Keratinocyte (primary cell): ENCODE measurements at regions not wholly inside any gene's neighbourhood (a gene's known extent, or its start where the extent isn't known, plus 50 kb on each side); places are given as distances from the start of the nearest gene placed in this dataset.

Source experiments
- DNase-seq: peaks from one replicate; pipeline ENCODE4 v3.0.0-alpha.2; 2011; ENCODE audit warnings: low read depth, missing footprints, low spot score
- FAIRE-seq: peaks from 2 replicates; lab custom pipeline; 2011; peaks lifted over from hg19 to GRCh38; lab: Jason Lieb, UNC
- H2AFZ ChIP-seq: 2 replicates; pipeline ENCODE4 v1.6.0; 2012; ENCODE audit warnings: low read length, control low read depth, inconsistent platforms; ENCODE audit not compliant: control insufficient read depth
- H3K27ac ChIP-seq: 2 replicates; pipeline ENCODE4 v1.5.1; 2011; ENCODE audit warnings: low read length; ENCODE audit not compliant: control insufficient read depth, insufficient read depth
- H3K27me3 ChIP-seq: 3 replicates; pipeline ENCODE4 v1.6.0; 2011; ENCODE audit warnings: low read length; ENCODE audit not compliant: control insufficient read depth, insufficient read depth; ENCODE audit errors: extremely low read depth
- H3K36me3 ChIP-seq, 2 experiments: 2 replicates in 1 of 2; 3 replicates in 1 of 2; pipeline ENCODE4 v1.5.1; 2011; ENCODE audit warnings: low read length in 2 of 2, mild to moderate bottlenecking in 1 of 2; ENCODE audit not compliant: control insufficient read depth in 2 of 2, insufficient read depth in 2 of 2; ENCODE audit errors: extremely low read depth in 1 of 2
- H3K4me1 ChIP-seq: 3 replicates; pipeline ENCODE4 v1.5.1; 2011; ENCODE audit warnings: low read length; ENCODE audit not compliant: control insufficient read depth, insufficient read depth; ENCODE audit errors: extremely low read depth
- H3K4me2 ChIP-seq: 3 replicates; pipeline ENCODE4 v1.6.0; 2011; ENCODE audit warnings: low read depth, low read length; ENCODE audit not compliant: control insufficient read depth, insufficient read depth; ENCODE audit errors: extremely low read depth
- H3K4me3 ChIP-seq, 3 experiments: fragments of 200-600 bp in 1 of 3; sonication (generic) in 1 of 3; 2 replicates in 2 of 3; 3 replicates in 1 of 3; pipeline ENCODE4 v1.5.1; 2011 to 2016; ENCODE audit warnings: low read length in 3 of 3, mild to moderate bottlenecking in 3 of 3, control low read depth in 2 of 3, inconsistent platforms in 1 of 3, low read depth in 1 of 3, mixed read lengths in 1 of 3, mixed run types in 1 of 3, moderate library complexity in 1 of 3; ENCODE audit not compliant: control insufficient read depth in 2 of 3, insufficient read depth in 2 of 3; ENCODE audit errors: extremely low read depth in 1 of 3
- H3K79me2 ChIP-seq: 2 replicates; pipeline ENCODE4 v1.6.0; 2012; ENCODE audit warnings: low read length; ENCODE audit not compliant: control insufficient read depth, insufficient read depth
- H3K9ac ChIP-seq: 3 replicates; pipeline ENCODE4 v1.6.0; 2011; ENCODE audit warnings: low read length; ENCODE audit not compliant: control insufficient read depth, insufficient read depth; ENCODE audit errors: extremely low read depth
- H3K9me1 ChIP-seq: 3 replicates; pipeline ENCODE4 v1.6.0; 2011; ENCODE audit warnings: low read length; ENCODE audit not compliant: control insufficient read depth, insufficient read depth; ENCODE audit errors: extremely low read depth
- H3K9me3 ChIP-seq: 2 replicates; pipeline ENCODE4 v1.5.1; 2012; ENCODE audit warnings: low read depth, low read length; ENCODE audit not compliant: control insufficient read depth
- H4K20me1 ChIP-seq: 3 replicates; pipeline ENCODE4 v1.6.0; 2011; ENCODE audit warnings: low read length; ENCODE audit not compliant: control insufficient read depth, insufficient read depth; ENCODE audit errors: extremely low read depth
- EZH2 ChIP-seq: IDR thresholded peaks from one replicate; pipeline ENCODE4 v1.6.1; 2012; ENCODE audit warnings: inconsistent platforms, mild to moderate bottlenecking, low read length, moderate library complexity
- dilution Hi-C: fragments of 300-500 bp; cut with MboI; formaldehyde crosslinking; loops from one replicate; pipeline ENCODE4 v1.7.0; 2020; ENCODE audit warnings: low sequenced_read_pairs; ENCODE audit not compliant: extremely low pct_ligation_motif_present
- TF ChIP-seq, protein P1 (sequence below), 3 experiments: IDR thresholded peaks in 1 of 3; conservative IDR thresholded peaks in 1 of 3; optimal IDR thresholded peaks in 1 of 3; 2 replicates in 2 of 3; 3 replicates in 1 of 3; pipeline versions ENCODE3 to v1.5.1; 2011; ENCODE audit warnings: low read length in 3 of 3, mild to moderate bottlenecking in 3 of 3, moderate library complexity in 2 of 3, control low read depth in 1 of 3, inconsistent platforms in 1 of 3; ENCODE audit not compliant: insufficient read depth in 2 of 3; ENCODE audit errors: extremely low read depth in 1 of 3

DNA sequence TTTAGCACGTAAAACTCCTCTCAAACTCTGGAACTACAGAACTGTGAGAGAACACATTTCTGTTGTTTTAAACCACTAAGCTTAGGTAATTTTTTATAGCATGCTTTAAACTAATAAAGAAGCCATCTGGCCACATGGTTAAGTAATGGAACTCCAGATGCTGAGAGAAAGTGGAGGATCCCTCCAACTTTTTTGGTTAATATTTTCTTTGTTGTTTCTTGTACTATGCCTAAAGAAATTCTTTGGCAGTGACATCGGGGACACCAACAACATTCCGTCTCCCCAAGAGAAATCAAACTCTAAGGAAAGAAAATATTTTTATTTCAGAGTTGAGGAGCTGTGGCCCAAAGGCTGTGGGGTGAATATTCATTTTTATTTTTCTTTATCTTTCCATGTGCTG is 734.8 kb upstream of the CDH9 start:
- DNase-seq (no peak), FAIRE-seq (no peak)
- no peak overlapping the region for H2AFZ ChIP-seq
- H3K36me3 ChIP-seq = no peaks in the 10 kb centered on the region
- dilution Hi-C loops = no loop called here
- no peaks in the 10 kb centered on the region for H3K4me1 ChIP-seq
- TF ChIP-seq, protein P1, sequence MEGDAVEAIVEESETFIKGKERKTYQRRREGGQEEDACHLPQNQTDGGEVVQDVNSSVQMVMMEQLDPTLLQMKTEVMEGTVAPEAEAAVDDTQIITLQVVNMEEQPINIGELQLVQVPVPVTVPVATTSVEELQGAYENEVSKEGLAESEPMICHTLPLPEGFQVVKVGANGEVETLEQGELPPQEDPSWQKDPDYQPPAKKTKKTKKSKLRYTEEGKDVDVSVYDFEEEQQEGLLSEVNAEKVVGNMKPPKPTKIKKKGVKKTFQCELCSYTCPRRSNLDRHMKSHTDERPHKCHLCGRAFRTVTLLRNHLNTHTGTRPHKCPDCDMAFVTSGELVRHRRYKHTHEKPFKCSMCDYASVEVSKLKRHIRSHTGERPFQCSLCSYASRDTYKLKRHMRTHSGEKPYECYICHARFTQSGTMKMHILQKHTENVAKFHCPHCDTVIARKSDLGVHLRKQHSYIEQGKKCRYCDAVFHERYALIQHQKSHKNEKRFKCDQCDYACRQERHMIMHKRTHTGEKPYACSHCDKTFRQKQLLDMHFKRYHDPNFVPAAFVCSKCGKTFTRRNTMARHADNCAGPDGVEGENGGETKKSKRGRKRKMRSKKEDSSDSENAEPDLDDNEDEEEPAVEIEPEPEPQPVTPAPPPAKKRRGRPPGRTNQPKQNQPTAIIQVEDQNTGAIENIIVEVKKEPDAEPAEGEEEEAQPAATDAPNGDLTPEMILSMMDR (optimal IDR thresholded peaks at IDR 0.05 in 1 of 3, IDR thresholded peaks at IDR 0.05 in 1 of 3, conservative IDR thresholded peaks at IDR 0.05 in 1 of 3; ENCODE audit: extremely low read depth in 1 of 3, insufficient read depth in 2 of 3, low read length in 3 of 3) = no peak
- TF ChIP-seq EZH2 = no peak
- H3K9me3 ChIP-seq = no peaks in the 10 kb centered on the region
- no peak overlapping the region for H3K27ac ChIP-seq
- no peaks in the 10 kb centered on the region for H3K79me2 ChIP-seq
- no peak overlapping the region for H3K4me2 ChIP-seq
- no peaks in the 10 kb centered on the region for H3K9me1 ChIP-seq
- no peak overlapping the region for H3K4me3 ChIP-seq
- no peak overlapping the region for H3K9ac ChIP-seq
- H4K20me1 ChIP-seq = no peaks in the 10 kb centered on the region
- no peaks in the 10 kb centered on the region for H3K27me3 ChIP-seq

DNA sequence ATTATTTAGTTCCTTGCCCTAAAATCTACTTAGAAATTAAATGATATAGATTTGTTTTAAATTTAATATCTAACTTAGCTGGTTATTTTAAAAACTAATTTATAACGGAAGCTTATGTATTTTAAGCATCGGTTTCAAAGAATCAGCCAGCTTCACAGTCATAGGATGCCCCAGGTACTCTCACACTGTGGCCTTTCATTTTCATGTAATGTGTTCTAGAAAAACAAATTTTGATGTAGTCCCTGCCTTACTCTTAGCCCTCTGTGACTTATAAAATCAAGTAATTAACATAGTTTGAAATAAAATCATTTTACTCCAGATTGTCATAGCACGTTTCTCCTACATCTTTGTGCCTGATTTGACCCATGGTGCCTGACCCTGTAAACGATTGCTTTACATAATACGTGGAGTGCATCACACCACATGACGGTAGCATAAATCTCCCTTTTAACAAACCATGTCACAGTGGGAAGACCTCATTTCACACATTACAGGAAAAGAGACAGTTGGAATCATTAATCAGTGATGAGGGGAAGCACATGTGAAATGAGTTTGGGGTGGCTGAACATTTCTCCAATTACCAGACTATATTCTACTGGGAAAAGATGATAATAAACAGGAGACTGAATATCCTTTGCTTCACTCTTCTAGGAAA is 731.5 kb upstream of the CDH9 start:
- H4K20me1 ChIP-seq = no peaks in the 10 kb centered on the region

More for the DNA sequence above, 731.5 kb upstream of the CDH9 start:
- Histone ChIP-seq H3K9me1 (no peaks in the 10 kb centered on the region), H3K27ac (no peak overlapping the region), H3K4me2 (no peak overlapping the region), H3K4me1 (no peaks in the 10 kb centered on the region), H2AFZ (no peak overlapping the region), H3K36me3 (no peaks in the 10 kb centered on the region), H3K27me3 (no peaks in the 10 kb centered on the region), H3K79me2 (no peaks in the 10 kb centered on the region), H3K4me3 (no peak overlapping the region), H3K9ac (no peak overlapping the region), H3K9me3 (no peaks in the 10 kb centered on the region)
- DNase-seq (no peak), FAIRE-seq (no peak)
- TF ChIP-seq, protein P1 (optimal IDR thresholded peaks at IDR 0.05 in 1 of 3, IDR thresholded peaks at IDR 0.05 in 1 of 3, conservative IDR thresholded peaks at IDR 0.05 in 1 of 3; ENCODE audit: extremely low read depth in 1 of 3, insufficient read depth in 2 of 3, low read length in 3 of 3) = no peak
- TF ChIP-seq EZH2 = no peak
- dilution Hi-C loops = no loop called here
